ENCODE measurements at regions not wholly inside any gene's neighbourhood (a gene's known extent, or its start where the extent isn't known, plus 50 kb on each side); places are given as distances from the start of the nearest gene placed in this dataset.

- TF ChIP-seq CTCF (IDR thresholded peaks at IDR 0.05) (no peak), POLR2AphosphoS5 (IDR thresholded peaks at IDR 0.05) (no peak), POLR2A (IDR thresholded peaks at IDR 0.05) (no peak)
Measured at GRCh38 chr19:31600731-31601295, 251.6 kb upstream of the TSHZ3 start.
